ENCODE measurements at regions not wholly inside any gene's neighbourhood (a gene's known extent, or its start where the extent isn't known, plus 50 kb on each side); places are given as distances from the start of the nearest gene placed in this dataset.
"Not testable (repeated sequence)": the region's sequence is repeated elsewhere in the genome, so short reads cannot be mapped to it uniquely, and the experiment has no call there.

GRCh38 chr2:87583803-87584202 is 164.1 kb upstream of the PLGLB2 start:
- not testable (repeated sequence) for DNase-seq (ENCODE audit: low read depth, low spot score); H3K4me1 ChIP-seq (ENCODE audit: control insufficient read depth, insufficient read depth, low read length)
- WGBS (ENCODE audit: insufficient coverage, insufficient read length): no CpG with 5 or more reads among the region's 15 CpGs

GRCh38 chr2:87584268-87584906 is 163.5 kb upstream of the PLGLB2 start:
- not testable (repeated sequence) for H3K9me3 ChIP-seq (ENCODE audit: control insufficient read depth, insufficient read depth, low read length); H3K27ac ChIP-seq (ENCODE audit: low read length); H3K4me3 ChIP-seq (ENCODE audit: low read length); H3K4me1 ChIP-seq (ENCODE audit: control insufficient read depth, insufficient read depth, low read length); H3K36me3 ChIP-seq (ENCODE audit: control insufficient read depth, insufficient read depth, low read length); H3K27me3 ChIP-seq (ENCODE audit: control insufficient read depth, insufficient read depth, low read length); DNase-seq (ENCODE audit: low read depth, low spot score)
- WGBS (ENCODE audit: insufficient coverage, insufficient read length): no CpG with 5 or more reads among the region's 35 CpGs

More at GRCh38 chr2:87583803-87584202, 164.1 kb upstream of the PLGLB2 start:
- H3K4me3 ChIP-seq (ENCODE audit: low read length); H3K36me3 ChIP-seq (ENCODE audit: control insufficient read depth, insufficient read depth, low read length); H3K9me3 ChIP-seq (ENCODE audit: control insufficient read depth, insufficient read depth, low read length); H3K27ac ChIP-seq (ENCODE audit: low read length); H3K27me3 ChIP-seq (ENCODE audit: control insufficient read depth, insufficient read depth, low read length): not testable (repeated sequence)

- H3K36me3 ChIP-seq (ENCODE audit: control insufficient read depth, insufficient read depth, low read length); H3K4me3 ChIP-seq (ENCODE audit: low read length); H3K4me1 ChIP-seq (ENCODE audit: control insufficient read depth, insufficient read depth, low read length); DNase-seq (ENCODE audit: low read depth, low spot score); H3K27ac ChIP-seq (ENCODE audit: low read length); H3K27me3 ChIP-seq (ENCODE audit: control insufficient read depth, insufficient read depth, low read length); H3K9me3 ChIP-seq (ENCODE audit: control insufficient read depth, insufficient read depth, low read length): not testable (repeated sequence)
- WGBS (ENCODE audit: insufficient coverage, insufficient read length): no CpG with 5 or more reads among the region's 1 CpG
Measured at GRCh38 chr2:87587934-87588333, 160.0 kb upstream of the PLGLB2 start.

- H3K36me3 ChIP-seq (ENCODE audit: control insufficient read depth, insufficient read depth, low read length); H3K4me1 ChIP-seq (ENCODE audit: control insufficient read depth, insufficient read depth, low read length); H3K9me3 ChIP-seq (ENCODE audit: control insufficient read depth, insufficient read depth, low read length); H3K27ac ChIP-seq (ENCODE audit: low read length); H3K27me3 ChIP-seq (ENCODE audit: control insufficient read depth, insufficient read depth, low read length); DNase-seq (ENCODE audit: low read depth, low spot score); H3K4me3 ChIP-seq (ENCODE audit: low read length): not testable (repeated sequence)
- no CpG with 5 or more reads among the region's 4 CpGs for WGBS (ENCODE audit: insufficient coverage, insufficient read length)
Measured at GRCh38 chr2:87592974-87593373, 154.9 kb upstream of the PLGLB2 start.

- DNase-seq (ENCODE audit: low read depth, low spot score); H3K9me3 ChIP-seq (ENCODE audit: control insufficient read depth, insufficient read depth, low read length); H3K4me3 ChIP-seq (ENCODE audit: low read length); H3K27ac ChIP-seq (ENCODE audit: low read length); H3K36me3 ChIP-seq (ENCODE audit: control insufficient read depth, insufficient read depth, low read length); H3K27me3 ChIP-seq (ENCODE audit: control insufficient read depth, insufficient read depth, low read length); H3K4me1 ChIP-seq (ENCODE audit: control insufficient read depth, insufficient read depth, low read length): not testable (repeated sequence)
- no CpG with 5 or more reads among the region's 10 CpGs for WGBS (ENCODE audit: insufficient coverage, insufficient read length)
Measured at GRCh38 chr2:87593784-87594610, 153.9 kb upstream of the PLGLB2 start.

GRCh38 chr2:87594611-87594992 is 153.3 kb upstream of the PLGLB2 start:
- DNase-seq (ENCODE audit: low read depth, low spot score); H3K9me3 ChIP-seq (ENCODE audit: control insufficient read depth, insufficient read depth, low read length); H3K27ac ChIP-seq (ENCODE audit: low read length); H3K4me1 ChIP-seq (ENCODE audit: control insufficient read depth, insufficient read depth, low read length); H3K36me3 ChIP-seq (ENCODE audit: control insufficient read depth, insufficient read depth, low read length); H3K4me3 ChIP-seq (ENCODE audit: low read length); H3K27me3 ChIP-seq (ENCODE audit: control insufficient read depth, insufficient read depth, low read length): not testable (repeated sequence)
- WGBS (ENCODE audit: insufficient coverage, insufficient read length): no CpG with 5 or more reads among the region's 7 CpGs

- H3K9me3 ChIP-seq (ENCODE audit: control insufficient read depth, insufficient read depth, low read length); H3K27ac ChIP-seq (ENCODE audit: low read length); H3K4me3 ChIP-seq (ENCODE audit: low read length); DNase-seq (ENCODE audit: low read depth, low spot score); H3K27me3 ChIP-seq (ENCODE audit: control insufficient read depth, insufficient read depth, low read length); H3K4me1 ChIP-seq (ENCODE audit: control insufficient read depth, insufficient read depth, low read length); H3K36me3 ChIP-seq (ENCODE audit: control insufficient read depth, insufficient read depth, low read length): not testable (repeated sequence)
- WGBS (ENCODE audit: insufficient coverage, insufficient read length): no CpG with 5 or more reads among the region's 6 CpGs
Measured at GRCh38 chr2:87595017-87595416, 152.9 kb upstream of the PLGLB2 start.

- not testable (repeated sequence) for H3K9me3 ChIP-seq (ENCODE audit: control insufficient read depth, insufficient read depth, low read length); H3K36me3 ChIP-seq (ENCODE audit: control insufficient read depth, insufficient read depth, low read length); DNase-seq (ENCODE audit: low read depth, low spot score); H3K27me3 ChIP-seq (ENCODE audit: control insufficient read depth, insufficient read depth, low read length); H3K4me1 ChIP-seq (ENCODE audit: control insufficient read depth, insufficient read depth, low read length); H3K27ac ChIP-seq (ENCODE audit: low read length); H3K4me3 ChIP-seq (ENCODE audit: low read length)
- WGBS (ENCODE audit: insufficient coverage, insufficient read length): no CpG with 5 or more reads among the region's 3 CpGs
Measured at GRCh38 chr2:87600961-87601360, 146.9 kb upstream of the PLGLB2 start.

- WGBS (ENCODE audit: insufficient coverage, insufficient read length): no CpG with 5 or more reads among the region's 7 CpGs
- not testable (repeated sequence) for H3K4me3 ChIP-seq (ENCODE audit: low read length); H3K4me1 ChIP-seq (ENCODE audit: control insufficient read depth, insufficient read depth, low read length); DNase-seq (ENCODE audit: low read depth, low spot score); H3K27ac ChIP-seq (ENCODE audit: low read length); H3K27me3 ChIP-seq (ENCODE audit: control insufficient read depth, insufficient read depth, low read length); H3K36me3 ChIP-seq (ENCODE audit: control insufficient read depth, insufficient read depth, low read length); H3K9me3 ChIP-seq (ENCODE audit: control insufficient read depth, insufficient read depth, low read length)
Measured at GRCh38 chr2:87602118-87602517, 145.8 kb upstream of the PLGLB2 start.

- DNase-seq (ENCODE audit: low read depth, low spot score); H3K9me3 ChIP-seq (ENCODE audit: control insufficient read depth, insufficient read depth, low read length); H3K36me3 ChIP-seq (ENCODE audit: control insufficient read depth, insufficient read depth, low read length); H3K4me3 ChIP-seq (ENCODE audit: low read length); H3K27ac ChIP-seq (ENCODE audit: low read length); H3K27me3 ChIP-seq (ENCODE audit: control insufficient read depth, insufficient read depth, low read length); H3K4me1 ChIP-seq (ENCODE audit: control insufficient read depth, insufficient read depth, low read length): not testable (repeated sequence)
- WGBS (ENCODE audit: insufficient coverage, insufficient read length): no CpG with 5 or more reads among the region's 2 CpGs
Measured at GRCh38 chr2:87602728-87603127, 145.2 kb upstream of the PLGLB2 start.

Data from iPS DF 6.9 (cell line).